Ascending aorta (tissue), 2 donors: ENCODE measurements at regions not wholly inside any gene's neighbourhood (a gene's known extent, or its start where the extent isn't known, plus 50 kb on each side); places are given as distances from the start of the nearest gene placed in this dataset.

ENCODE experiments used
- DNase-seq, 2 donors: peaks; one replicate each; pipeline ENCODE4 v3.0.0-alpha.2; 2019; ENCODE audit warnings: low spot score in 2 of 2
- H3K27ac ChIP-seq, 2 donors: fragments of 200-600 bp; sonication (generic); one replicate each; pipeline ENCODE4 v1.5.1; 2016 to 2017; ENCODE audit warnings: mild to moderate bottlenecking in 1 of 2
- H3K27me3 ChIP-seq: fragments of 200-600 bp; sonication (generic); one replicate; pipeline ENCODE4 v1.5.1; 2017
- H3K36me3 ChIP-seq, 2 donors: fragments of 200-600 bp; sonication (generic); one replicate each; pipeline ENCODE4 v1.5.1; 2016
- H3K4me1 ChIP-seq, 2 donors: fragments of 200-600 bp; sonication (generic); one replicate each; pipeline ENCODE4 v1.5.1; 2016 to 2017; ENCODE audit warnings: mild to moderate bottlenecking in 1 of 2
- H3K4me3 ChIP-seq, 2 donors: fragments of 200-600 bp; sonication (generic); one replicate each; pipeline ENCODE4 v1.5.1; 2016 to 2017; ENCODE audit warnings: mild to moderate bottlenecking in 1 of 2
- H3K9me3 ChIP-seq, 2 donors: fragments of 200-600 bp; sonication (generic); one replicate each; pipeline ENCODE4 v1.5.1; 2016
- CTCF ChIP-seq, 3 experiments: fragments of 200-600 bp in 2 of 3; fragments of 450-650 bp in 1 of 3; sonication (generic) in 2 of 3; IDR thresholded peaks; one replicate each; pipeline ENCODE4 v1.5.1; 2016 to 2019; ENCODE audit warnings: antibody characterized with exemption in 3 of 3, mild to moderate bottlenecking in 1 of 3, moderate library complexity in 1 of 3
- intact Hi-C: fragments of 100-400 bp; cut with DNase I; formaldehyde crosslinking; loops from one replicate; pipeline ENCODE4 v1.15.1; 2023

- Histone ChIP-seq H3K4me1 (no peaks in the 10 kb centered on the region), H3K9me3 (peaks cover 6 to 19% of the 10 kb centered on the region in 2 donors), H3K36me3 (no peaks in the 10 kb centered on the region), H3K27me3 (no peaks in the 10 kb centered on the region), H3K27ac (no peak overlapping the region), H3K4me3 (no peak overlapping the region)
- intact Hi-C loops = no loop called here
- TF ChIP-seq CTCF (IDR thresholded peaks at IDR 0.05) = no peak
- no peak for DNase-seq
Measured at GRCh38 chr2:11975373-11975772, 228.9 kb downstream of the LPIN1 start.

GRCh38 chr2:11976073-11976472 is 229.6 kb downstream of the LPIN1 start:
- no peak overlapping the region for H3K4me3 ChIP-seq
- intact Hi-C loops = no loop called here
- no peaks in the 10 kb centered on the region for H3K36me3 ChIP-seq
- no peak for DNase-seq
- no peak overlapping the region for H3K27ac ChIP-seq
- H3K27me3 ChIP-seq = no peaks in the 10 kb centered on the region
- no peak for TF ChIP-seq CTCF (IDR thresholded peaks at IDR 0.05)
- H3K4me1 ChIP-seq = no peaks in the 10 kb centered on the region
- H3K9me3 ChIP-seq = peaks cover 6 to 19% of the 10 kb centered on the region in 2 donors

- DNase-seq = no peak
- no peak for TF ChIP-seq CTCF (IDR thresholded peaks at IDR 0.05)
Measured at GRCh38 chr2:11977766-11978524, 231.5 kb downstream of the LPIN1 start.

GRCh38 chr2:11980809-11981208 is 234.4 kb downstream of the LPIN1 start:
- TF ChIP-seq CTCF (IDR thresholded peaks at IDR 0.05) = no peak
- intact Hi-C loops = no loop called here

More at GRCh38 chr2:11977766-11978524, 231.5 kb downstream of the LPIN1 start:
- Histone ChIP-seq H3K4me3 (no peak overlapping the region), H3K27me3 (no peaks in the 10 kb centered on the region), H3K27ac (no peak overlapping the region), H3K9me3 (peaks cover 6 to 19% of the 10 kb centered on the region in 2 donors), H3K4me1 (no peaks in the 10 kb centered on the region), H3K36me3 (no peaks in the 10 kb centered on the region)
- intact Hi-C loops = no loop called here

GRCh38 chr2:11983401-11983800 is 237.0 kb downstream of the LPIN1 start:
- TF ChIP-seq CTCF (IDR thresholded peaks at IDR 0.05) = no peak
- no peaks in the 10 kb centered on the region for H3K27me3 ChIP-seq
- intact Hi-C loops = no loop called here
- no peak overlapping the region for H3K4me3 ChIP-seq
- H3K36me3 ChIP-seq = no peaks in the 10 kb centered on the region
- H3K27ac ChIP-seq = no peak overlapping the region
- H3K4me1 ChIP-seq = no peaks in the 10 kb centered on the region
- H3K9me3 ChIP-seq = no peaks in the 10 kb centered on the region
- DNase-seq = no peak

More at GRCh38 chr2:11980809-11981208, 234.4 kb downstream of the LPIN1 start:
- no peaks in the 10 kb centered on the region for H3K27me3 ChIP-seq
- H3K36me3 ChIP-seq = no peaks in the 10 kb centered on the region
- H3K4me1 ChIP-seq = no peaks in the 10 kb centered on the region
- H3K27ac ChIP-seq = no peak overlapping the region
- no peak for DNase-seq
- H3K4me3 ChIP-seq = no peak overlapping the region
- no peaks in the 10 kb centered on the region for H3K9me3 ChIP-seq
